HG02943 (cell line): ENCODE measurements at regions not wholly inside any gene's neighbourhood (a gene's known extent, or its start where the extent isn't known, plus 50 kb on each side); places are given as distances from the start of the nearest gene placed in this dataset.

Experiments used
- ATAC-seq: cut with Tn5 transposase; IDR thresholded peaks from one replicate; pipeline ENCODE4 v1.9.1; 2021; ENCODE audit warnings: mild to moderate bottlenecking, low read depth, moderate library complexity; ENCODE audit not compliant: unreplicated experiment

DNA sequence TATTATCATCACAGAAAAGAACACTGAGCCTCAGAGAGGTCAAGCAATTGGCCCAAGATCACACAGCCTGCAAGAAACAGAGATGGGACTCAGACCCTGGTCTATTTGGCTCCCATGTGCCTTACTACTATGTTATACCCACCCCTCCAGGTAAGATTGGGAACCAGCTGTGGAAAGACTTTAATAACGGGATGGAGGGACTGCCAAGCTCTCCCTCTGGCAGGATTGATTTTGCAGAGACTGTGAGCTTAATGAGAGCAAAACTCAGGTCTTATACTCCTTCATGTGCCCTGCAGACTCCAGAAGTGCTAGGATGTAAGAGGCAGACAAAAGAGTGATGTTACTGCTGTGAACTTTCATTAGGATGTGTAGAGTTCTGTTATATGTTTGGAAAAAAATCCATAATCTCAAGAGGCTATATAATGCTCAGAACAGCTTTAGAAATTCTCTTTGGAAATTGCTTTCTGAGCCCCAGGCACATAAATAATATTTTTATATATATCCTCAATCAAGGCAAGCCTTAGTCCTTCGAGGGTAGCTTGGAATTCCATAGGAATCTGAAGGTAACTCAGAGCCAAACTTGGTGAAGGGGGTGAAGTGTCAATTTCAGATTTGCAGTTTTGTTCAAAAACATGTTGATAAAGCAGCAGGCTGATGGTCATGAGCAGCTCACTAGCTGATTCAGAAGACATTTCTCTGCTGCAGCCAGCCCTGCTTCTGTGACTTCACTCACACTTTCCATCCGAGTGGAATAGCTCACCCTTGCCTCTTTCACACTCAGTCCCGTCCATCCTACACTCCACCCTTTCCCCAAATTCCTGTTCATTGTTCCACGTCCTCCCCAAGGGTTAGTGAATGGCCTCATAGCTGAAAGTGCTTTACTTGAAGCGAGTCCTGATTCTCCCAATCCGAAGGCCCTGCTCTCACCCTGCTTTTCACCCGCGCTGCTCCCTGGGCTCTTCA lies 188.8 kb downstream of the SNX19 start:
- no peak for ATAC-seq

DNA sequence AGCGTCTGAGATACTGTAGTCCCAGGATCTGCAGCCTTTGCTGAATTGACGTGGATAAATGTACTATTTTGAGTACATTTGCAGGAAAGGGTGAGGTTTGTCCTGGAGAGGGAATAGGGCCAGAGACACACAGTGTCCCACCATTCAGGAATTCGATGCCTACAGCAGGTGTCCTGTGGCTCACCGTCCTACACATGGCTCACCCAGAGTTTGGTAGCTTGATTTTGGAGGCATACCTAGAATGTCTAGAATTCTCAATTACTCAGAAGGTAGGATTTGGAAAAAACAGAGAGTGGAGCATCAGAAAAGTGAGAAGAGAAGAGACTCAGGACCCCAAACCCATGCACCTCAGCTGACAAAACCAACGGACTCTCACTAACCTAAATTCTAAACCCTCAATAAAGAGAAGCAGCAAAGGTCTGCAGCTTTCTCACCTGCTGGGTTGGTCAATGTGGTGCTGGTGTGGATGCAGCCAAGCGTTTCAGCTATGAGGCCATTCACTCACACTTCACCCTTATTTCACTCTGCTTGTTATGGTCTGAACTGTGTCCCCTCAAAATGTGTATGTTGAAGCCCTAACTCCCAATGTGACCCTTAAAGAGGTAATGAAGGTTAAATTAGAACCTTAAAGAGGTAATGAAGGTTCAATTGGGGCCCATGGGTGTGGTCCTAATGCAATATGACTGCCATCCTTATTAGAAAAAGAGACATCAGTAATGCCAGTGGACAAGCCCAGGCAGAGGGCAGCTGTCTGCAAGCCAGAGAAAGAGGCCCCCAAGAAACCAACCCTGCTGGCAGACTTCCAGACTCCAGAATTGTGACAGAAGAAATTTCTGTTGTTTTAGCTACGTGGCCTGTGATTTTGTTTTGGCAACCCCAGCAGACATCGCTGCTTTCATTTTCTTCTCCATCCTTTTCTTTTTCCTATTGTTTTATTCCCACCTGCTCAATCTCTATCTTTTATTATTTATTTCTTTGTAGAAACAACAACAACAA lies 187.8 kb downstream of the SNX19 start:
- ATAC-seq = no peak

DNA sequence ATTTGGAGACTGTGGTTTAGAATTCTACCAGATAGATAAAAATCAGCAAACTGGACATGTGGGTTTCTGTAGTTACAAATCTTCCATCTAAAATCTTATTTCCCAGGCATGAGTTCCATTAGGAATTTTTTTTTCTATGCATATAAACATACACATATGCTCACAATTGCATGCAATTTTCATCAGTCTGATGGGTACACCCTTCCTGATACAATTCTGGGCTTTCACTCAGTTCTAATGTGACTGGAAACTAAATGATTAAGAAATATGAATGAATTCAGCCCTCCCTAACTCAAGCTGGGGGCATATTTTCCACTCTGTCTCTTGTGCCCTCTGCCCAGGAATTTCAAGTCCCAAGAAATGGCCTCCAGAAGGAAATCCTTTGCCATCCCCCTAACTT lies 187.1 kb downstream of the SNX19 start:
- no peak for ATAC-seq

DNA sequence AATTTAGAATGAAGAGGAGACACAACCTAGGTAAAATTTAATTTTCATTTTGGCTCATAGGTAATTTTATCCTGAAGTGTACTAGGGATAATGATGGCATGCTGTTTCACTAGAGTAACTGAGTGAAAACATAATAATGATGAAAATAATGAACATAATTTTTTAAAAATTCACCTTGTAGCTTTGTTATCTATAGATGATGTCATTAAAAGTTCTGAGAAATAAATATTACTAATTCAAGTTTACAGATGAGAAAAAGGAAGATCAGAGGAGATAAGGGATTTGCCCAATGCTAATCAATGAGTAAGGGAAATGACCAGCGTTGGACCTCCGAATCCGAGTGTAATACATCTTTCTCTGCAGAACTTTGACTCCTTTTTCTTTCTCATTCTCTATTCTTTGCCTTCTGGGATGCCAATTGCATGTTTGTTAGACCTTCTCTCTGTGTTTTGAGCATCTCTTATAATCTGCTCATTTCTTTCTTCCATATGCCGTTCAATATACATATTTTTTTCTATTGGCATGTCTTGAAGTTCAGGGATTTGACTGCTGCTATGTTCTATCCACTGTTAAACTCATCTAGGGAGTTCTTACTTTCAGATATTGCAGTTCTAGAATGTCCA lies 186.5 kb downstream of the SNX19 start:
- no peak for ATAC-seq

DNA sequence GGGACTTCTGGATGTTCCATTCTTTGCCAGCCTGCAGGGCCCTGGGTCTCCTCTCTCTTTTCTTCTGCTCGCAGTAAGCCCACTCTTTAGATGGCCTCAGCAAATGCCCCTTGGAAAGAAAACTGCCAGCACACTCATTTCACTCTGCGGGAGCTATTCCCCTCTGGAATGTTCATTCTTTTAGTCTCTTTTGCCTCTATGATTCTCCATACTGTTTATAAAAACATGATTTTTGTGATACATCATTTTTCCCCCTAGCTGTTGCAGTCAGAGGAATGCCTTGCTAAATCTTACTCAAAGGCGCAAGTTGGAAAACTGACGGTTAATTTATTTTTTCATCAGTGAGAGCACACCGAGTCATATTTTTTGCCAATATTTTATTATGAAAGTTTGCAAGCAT lies 184.9 kb downstream of the SNX19 start:
- no peak for ATAC-seq

DNA sequence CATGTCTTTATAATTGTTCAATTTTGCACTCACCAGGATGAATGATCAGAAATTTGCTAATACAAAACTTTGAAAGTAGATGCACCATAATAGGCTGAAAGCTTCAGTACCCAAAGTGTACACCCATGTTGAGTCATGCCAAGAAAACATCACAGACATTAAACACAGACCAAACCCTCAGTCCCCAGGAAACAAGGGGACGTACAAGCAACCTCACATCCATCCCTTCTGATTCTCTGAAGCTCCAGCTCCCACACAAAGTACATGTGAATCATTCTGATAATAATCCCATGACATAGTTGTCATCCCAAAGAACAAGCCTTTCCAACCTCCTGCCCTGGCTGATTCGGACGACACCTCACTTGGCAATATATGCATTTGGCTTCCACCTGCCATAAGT lies 183.8 kb downstream of the SNX19 start:
- ATAC-seq = no peak

DNA sequence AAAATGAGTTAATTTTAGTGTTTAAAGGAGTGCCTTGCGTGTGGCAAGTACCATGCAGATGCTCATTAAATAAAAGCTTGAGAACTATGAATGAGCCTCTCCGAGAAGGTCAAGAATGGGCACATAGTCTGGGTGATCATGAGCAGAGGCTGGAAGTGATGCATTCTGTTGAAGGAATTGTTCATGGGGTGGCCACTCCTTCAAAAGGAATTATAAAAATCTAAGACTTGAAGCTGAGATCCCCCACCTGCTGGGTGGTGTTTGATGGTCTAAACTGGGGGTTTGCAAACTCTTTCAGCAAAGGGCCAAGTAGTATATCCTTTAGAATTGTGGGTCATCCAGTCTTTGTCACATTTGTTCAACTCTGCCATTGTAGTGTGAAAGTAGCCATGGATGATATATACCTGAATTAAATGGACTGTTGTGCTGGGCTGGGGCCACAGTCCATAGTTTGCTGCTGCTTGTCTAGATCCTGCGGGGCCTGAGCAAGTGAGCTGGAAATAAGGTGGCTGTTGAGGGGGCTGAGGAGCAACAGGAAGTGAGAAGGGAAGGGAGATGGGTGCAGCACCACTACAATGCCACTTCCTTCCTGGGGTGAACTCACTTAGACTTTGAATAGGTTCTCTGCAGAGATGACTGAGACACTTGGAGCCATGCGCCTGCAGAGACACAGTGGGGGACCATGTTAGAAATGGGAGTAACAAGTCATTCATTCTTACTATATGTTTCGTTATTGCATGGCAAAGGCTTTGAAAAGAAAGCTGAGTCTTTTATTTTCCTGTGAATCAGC lies 179.0 kb downstream of the SNX19 start:
- no peak for ATAC-seq

DNA sequence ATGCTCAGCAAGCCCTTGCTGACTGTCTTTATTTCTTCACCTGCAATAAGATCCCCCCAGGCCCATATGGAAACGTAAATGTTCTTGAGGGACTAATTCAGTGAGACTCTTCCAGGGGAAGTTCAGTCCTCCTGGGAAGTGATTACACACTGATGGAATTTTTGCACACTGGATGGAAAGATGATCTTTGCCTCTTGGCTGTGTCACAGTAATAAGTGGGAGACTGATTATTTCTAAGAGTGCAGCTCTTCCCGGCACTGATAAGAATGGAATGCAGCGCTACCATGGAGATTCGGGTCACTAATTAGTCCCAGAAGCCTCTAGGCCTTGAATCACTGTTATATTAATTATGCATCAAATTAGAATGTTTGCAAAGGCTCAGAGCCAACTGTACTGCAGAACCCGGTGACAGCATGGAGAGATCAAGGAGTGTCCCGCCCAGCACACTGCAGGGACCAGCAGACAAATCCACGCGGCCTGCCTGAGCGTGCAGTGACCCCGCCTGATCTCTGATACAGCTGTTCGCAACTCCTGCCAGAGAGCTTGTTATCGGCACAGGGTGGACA lies 178.3 kb downstream of the SNX19 start:
- ATAC-seq = no peak

DNA sequence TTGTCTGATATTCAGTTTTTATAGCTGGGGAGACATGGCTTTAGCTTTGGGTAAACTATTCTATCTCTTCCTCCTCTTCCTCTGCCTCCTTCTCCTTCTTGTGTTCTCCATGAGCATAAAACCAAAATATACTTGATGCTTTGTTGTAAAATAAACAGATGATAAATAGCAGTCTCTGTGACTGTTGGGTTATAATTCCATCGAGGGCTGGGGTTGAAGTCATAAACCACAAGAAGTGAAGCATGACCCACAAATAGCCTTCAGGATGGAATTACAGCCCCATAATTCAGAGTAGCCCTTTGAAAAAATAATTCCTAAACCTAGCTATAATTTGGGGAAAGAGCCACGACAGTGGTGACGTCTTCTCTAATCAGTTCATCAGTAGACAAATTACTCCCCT lies 177.7 kb downstream of the SNX19 start:
- ATAC-seq = no peak

DNA sequence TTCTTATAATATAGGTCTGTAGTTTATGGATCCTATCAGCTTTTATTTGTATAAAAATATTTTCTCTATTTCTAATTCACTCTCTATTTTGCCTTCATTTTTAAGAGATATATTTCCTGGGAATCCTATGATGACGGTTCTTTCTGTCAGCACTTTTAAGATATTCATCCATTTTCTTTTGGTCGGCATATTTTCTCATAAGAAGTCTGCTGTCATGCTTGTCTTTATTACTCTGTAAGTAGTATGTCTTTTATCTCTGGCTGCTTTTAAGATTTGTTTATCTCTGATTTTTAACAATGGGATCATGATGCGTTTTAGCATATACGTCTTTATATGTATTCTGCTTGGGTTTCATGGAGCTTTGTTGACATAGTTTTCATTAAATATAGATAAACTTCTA lies 175.5 kb downstream of the SNX19 start:
- no peak for ATAC-seq

DNA sequence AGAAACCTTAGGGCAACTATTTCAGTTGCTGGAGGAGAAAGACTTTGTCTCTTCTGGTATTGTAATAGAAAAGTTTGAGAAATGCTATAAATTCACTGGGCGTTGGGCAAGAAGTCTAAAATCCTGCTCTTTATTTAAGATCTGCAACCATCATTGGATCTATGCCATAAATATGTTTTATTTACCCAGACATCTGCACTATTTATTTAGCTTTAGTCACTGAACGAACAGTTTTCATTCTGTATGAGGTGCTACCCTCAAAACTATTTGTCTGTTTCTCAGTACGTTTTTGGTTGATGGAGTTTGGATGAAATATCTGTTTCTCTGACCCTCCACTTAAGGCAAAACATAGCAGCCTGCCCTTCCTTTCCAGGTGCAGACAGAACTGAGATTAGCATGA lies 171.5 kb downstream of the SNX19 start:
- no peak for ATAC-seq

DNA sequence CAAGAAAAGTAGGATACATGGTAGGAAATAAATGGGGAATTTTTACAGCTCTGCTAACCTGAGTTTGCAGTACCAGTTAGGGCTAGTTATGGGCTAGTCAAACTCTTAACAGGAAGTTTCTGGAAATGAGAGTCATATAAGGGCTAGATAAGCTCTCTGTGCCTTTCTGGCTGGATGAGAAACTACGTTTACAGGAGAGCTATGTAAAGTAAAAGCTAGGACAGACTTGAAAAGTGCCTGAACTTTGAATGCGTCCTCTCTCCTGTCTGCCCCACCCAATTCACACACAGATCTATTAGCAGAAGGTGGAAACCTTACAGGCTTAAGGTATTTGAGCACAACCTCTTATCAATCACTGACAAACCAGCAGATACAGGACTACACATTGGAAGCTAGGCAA lies 167.1 kb downstream of the SNX19 start:
- ATAC-seq = no peak

DNA sequence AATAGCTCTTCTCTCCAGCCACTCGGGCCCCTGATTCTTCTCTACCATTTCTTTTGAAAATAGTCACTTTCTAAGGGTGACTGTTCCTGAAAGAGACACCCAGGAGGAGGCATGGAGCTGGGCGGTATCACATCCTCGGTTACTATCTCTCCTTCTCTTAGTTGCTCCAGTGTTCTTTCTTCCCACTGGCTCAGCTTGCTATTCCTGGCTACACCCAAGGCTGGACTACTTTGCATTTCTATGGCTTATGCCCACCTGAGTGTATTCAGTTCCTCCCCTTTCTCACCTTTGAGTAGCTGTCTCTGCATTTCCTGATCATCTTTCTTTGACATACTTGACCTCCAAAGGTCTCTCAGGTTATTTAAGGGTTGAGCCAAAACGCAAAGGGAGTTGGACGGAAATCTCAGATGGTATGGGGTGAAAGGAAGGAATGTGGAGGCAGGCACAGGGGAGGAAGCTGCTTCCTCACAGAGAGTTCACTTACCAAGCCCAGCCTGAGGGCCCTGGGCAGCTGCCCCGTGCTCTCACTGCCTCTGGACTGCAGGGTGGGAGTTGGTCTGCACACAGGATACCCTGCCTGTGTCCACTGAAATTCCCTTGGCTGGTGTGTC lies 155.7 kb downstream of the SNX19 start:
- no peak for ATAC-seq

DNA sequence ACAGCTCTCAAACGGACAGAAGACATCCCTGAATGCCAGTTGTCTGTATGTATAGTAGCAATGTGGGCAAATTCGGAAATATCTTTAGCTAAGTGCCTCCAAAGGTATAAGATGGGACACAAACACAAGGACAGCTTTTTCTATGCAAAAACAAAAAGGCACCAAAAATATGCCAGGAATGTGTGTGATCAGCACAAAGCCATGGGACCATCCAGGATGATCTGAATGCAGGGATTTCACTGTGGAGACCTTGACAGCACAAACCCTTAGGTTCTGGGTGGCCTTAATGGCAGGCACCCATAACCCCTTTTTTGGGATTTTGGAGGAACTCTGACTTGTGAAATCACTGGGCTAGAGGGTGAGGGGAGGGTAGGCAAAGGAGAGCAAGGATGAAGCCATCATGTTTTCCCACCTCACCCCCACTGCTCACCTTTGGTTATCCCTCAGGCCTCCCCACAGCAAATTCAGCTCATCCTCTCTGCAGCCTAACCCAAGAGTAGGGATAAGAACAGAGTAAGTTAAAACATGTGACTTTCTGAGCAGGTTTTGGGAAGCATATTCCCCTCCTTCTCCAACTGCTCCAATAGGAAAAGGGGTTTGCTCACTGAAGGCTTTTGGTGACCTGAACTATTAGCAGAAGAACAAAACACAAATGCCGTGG lies 154.6 kb downstream of the SNX19 start:
- no peak for ATAC-seq

DNA sequence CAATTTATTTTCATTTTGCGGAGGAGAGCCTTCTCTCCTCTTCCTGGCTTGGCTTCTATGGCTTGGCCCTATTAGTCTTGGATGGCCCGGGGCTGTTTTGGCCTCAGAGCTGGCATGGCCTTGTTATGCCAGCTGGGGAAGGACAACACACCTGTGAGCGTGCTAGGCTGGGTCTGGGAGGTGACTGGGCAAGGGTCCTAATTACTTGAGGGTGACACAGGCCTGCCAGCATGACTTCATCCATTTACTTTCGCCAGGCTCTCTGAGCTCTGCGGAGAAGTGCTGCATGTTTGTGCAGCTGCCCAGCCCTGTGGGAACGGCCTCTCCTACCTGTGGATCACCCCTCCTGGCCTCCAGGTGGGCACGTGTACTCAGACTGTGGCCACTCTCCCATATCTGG lies 153.6 kb downstream of the SNX19 start:
- ATAC-seq = no peak

DNA sequence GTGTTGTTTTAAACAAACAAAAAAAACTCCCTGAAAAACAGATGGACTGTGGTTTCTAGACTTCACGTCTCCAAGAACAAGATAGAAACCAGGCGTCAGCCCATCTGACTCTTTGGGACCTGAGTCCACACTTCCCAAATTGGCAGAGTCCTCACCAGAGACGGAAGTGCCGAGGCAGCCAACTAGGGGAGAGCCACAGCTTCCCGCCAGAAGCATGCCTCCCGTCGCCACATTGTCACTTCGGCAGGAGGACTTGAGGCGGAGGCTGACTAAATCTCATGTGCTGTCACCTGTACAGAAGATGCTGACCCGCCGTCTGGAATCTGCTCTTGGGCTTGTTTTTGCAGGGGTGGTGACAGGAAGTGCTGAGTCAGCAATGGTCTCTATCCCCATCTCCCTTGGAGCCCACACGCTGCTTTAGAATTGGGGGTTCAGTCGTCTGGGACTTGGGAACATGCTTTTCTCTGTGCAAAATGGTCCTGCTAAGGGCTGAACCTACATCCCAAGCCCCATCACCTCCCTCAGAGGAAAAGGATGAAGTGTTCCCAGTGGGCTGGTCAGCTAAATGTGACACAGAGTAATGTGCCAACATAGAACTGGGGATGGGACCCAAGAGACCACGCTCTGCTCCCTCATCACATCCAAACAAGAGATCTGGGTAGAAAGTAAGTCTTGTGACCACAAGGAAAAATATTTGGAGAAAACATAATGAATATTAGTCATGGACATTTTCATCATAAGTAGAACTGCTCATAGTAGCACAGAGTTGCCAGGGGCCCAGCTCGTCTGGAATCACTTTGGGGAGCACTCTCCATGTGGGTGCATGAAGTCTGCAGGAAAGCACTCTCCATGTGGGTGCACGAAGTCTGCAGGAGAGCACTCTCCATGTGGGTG lies 152.9 kb downstream of the SNX19 start:
- ATAC-seq = no peak

DNA sequence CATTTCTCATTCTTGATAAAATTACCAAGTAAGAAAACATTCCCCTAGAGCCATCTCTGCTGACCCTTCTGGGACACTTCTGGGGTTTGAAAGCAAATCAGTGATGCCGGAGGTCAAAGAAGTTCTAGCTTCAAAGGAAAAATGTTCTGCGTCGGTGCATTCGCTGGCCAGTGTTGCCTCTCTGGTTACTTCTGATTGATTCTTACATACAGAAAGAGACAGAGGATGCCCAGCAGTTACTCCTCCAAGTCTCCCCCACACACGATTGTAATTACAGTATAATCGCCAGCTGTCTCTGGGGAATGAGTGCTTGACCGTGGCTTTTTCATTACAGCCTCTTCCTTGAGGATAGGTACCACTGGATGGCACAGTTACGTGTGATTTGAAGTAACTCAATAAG lies 150.9 kb downstream of the SNX19 start:
- ATAC-seq = no peak
